SK-N-SH (cell line): ENCODE measurements at regions not wholly inside any gene's neighbourhood (a gene's known extent, or its start where the extent isn't known, plus 50 kb on each side); places are given as distances from the start of the nearest gene placed in this dataset.

Experiments
- CTCF ChIA-PET: fragments of 300-600, 350-600 bp; formaldehyde crosslinking; extraction: SDS; loops from one replicate; lab custom pipeline; 2021; lab: Yijun Ruan, JAX
- POLR2A ChIA-PET: fragments of 350-600 bp; sonication (Branson Sonifier 250); formaldehyde crosslinking; extraction: SDS; loops from one replicate; lab custom pipeline; 2020; ENCODE audit warnings: antibody characterized with exemption, inconsistent platforms; lab: Yijun Ruan, JAX
- DNase-seq: peaks from one replicate; pipeline ENCODE4 v3.0.0; 2012
- H2AFZ ChIP-seq: fragments of 200-600 bp; sonication (generic); 2 replicates; pipeline ENCODE4 v1.8.1; 2016; ENCODE audit warnings: antibody characterized with exemption, mild to moderate bottlenecking, low read depth
- H3F3A ChIP-seq: fragments of 200-600 bp; sonication (generic); replicated peaks from 2 replicates; pipeline ENCODE3; 2016; ENCODE audit warnings: antibody characterized with exemption, mild to moderate bottlenecking; ENCODE audit not compliant: insufficient read depth
- H3K27ac ChIP-seq, 2 experiments: fragments of 200-500 bp in 1 of 2; fragments of 200-600 bp in 1 of 2; sonication (Bioruptor generic) in 1 of 2; sonication (generic), shearing (Covaris generic) in 1 of 2; 2 replicates each; pipeline versions ENCODE4 v1.5.1 to v1.6.1; 2014 to 2016; ENCODE audit warnings: low read depth in 2 of 2, inconsistent platforms in 1 of 2, low read length in 1 of 2, mild to moderate bottlenecking in 1 of 2, mixed read lengths in 1 of 2
- H3K27me3 ChIP-seq: fragments of 200-600 bp; sonication (generic), shearing (Covaris generic); 2 replicates; pipeline ENCODE4 v1.6.1; 2016; ENCODE audit warnings: mixed run types; ENCODE audit not compliant: insufficient read depth
- H3K36me3 ChIP-seq, 2 experiments: fragments of 200-500 bp in 1 of 2; fragments of 200-600 bp in 1 of 2; sonication (Bioruptor generic) in 1 of 2; sonication (generic) in 1 of 2; replicated peaks in 1 of 2; 2 replicates each; pipeline versions ENCODE3 to v1.5.1; 2014 to 2016; ENCODE audit warnings: low read length in 1 of 2, mild to moderate bottlenecking in 1 of 2; ENCODE audit not compliant: insufficient read depth in 2 of 2, control insufficient read depth in 1 of 2
- H3K4me1 ChIP-seq, 2 experiments: fragments of 200-500 bp in 1 of 2; fragments of 200-600 bp in 1 of 2; sonication (Bioruptor generic) in 1 of 2; sonication (generic), shearing (Covaris generic) in 1 of 2; 2 replicates each; pipeline versions ENCODE4 v1.5.1 to v1.6.1; 2014 to 2016; ENCODE audit warnings: low read depth in 1 of 2, low read length in 1 of 2, mixed run types in 1 of 2; ENCODE audit not compliant: insufficient read depth in 2 of 2, control insufficient read depth in 1 of 2
- H3K4me2 ChIP-seq: fragments of 200-600 bp; sonication (generic), shearing (Covaris generic); 2 replicates; pipeline ENCODE4 v1.6.1; 2017; ENCODE audit warnings: mixed run types
- H3K4me3 ChIP-seq, 2 experiments: fragments of 200-500 bp in 1 of 2; fragments of 200-600 bp in 1 of 2; sonication (Bioruptor generic) in 1 of 2; sonication (generic), shearing (Covaris generic) in 1 of 2; 2 replicates each; pipeline versions ENCODE4 v1.5.1 to v1.8.1; 2014 to 2016; ENCODE audit warnings: low read depth in 2 of 2, inconsistent platforms in 1 of 2, low read length in 1 of 2, mild to moderate bottlenecking in 1 of 2, mixed read lengths in 1 of 2, moderate library complexity in 1 of 2
- H3K79me2 ChIP-seq: fragments of 200-600 bp; sonication (generic); 2 replicates; pipeline ENCODE4 v1.8.1; 2017; ENCODE audit warnings: mild to moderate bottlenecking; ENCODE audit not compliant: insufficient read depth
- H3K9ac ChIP-seq: fragments of 200-600 bp; sonication (generic); 2 replicates; pipeline ENCODE4 v1.6.1; 2017; ENCODE audit warnings: mixed run types
- H3K9me2 ChIP-seq: fragments of 200-600 bp; sonication (generic); 2 replicates; pipeline ENCODE4 v1.6.1; 2017; ENCODE audit warnings: mixed run types
- H3K9me3 ChIP-seq: fragments of 200-600 bp; sonication (generic); 2 replicates; pipeline ENCODE4 v1.6.1; 2017; ENCODE audit warnings: mixed run types, mild to moderate bottlenecking, moderate library complexity
- H4K20me1 ChIP-seq: fragments of 200-600 bp; sonication (generic); 2 replicates; pipeline ENCODE4 v1.6.1; 2017; ENCODE audit warnings: mild to moderate bottlenecking, mixed run types; ENCODE audit not compliant: insufficient read depth
- CTCF ChIP-seq: fragments of 200-600 bp; sonication (generic); IDR thresholded peaks from 2 replicates; pipeline ENCODE4 v1.6.1; 2017; ENCODE audit warnings: antibody characterized with exemption, mild to moderate bottlenecking, moderate library complexity
- ELF1 ChIP-seq: IDR thresholded peaks from 2 replicates; pipeline ENCODE4 v1.4.0; 2012
- EP300 ChIP-seq, 2 experiments: IDR thresholded peaks; 2 replicates each; pipeline versions ENCODE4 v1.4.0 to v1.6.1; 2012; ENCODE audit warnings: borderline replicate concordance in 1 of 2, low read depth in 1 of 2, low read length in 1 of 2
- GATA2 ChIP-seq: sonication (generic); formaldehyde crosslinking; IDR thresholded peaks from 2 replicates; pipeline ENCODE4 v1.5.0; 2020; ENCODE audit warnings: mild to moderate bottlenecking, missing genetic modification reagents
- JUND ChIP-seq: IDR thresholded peaks from 2 replicates; pipeline ENCODE4 v1.4.0; 2012
- MAX ChIP-seq: IDR thresholded peaks from 2 replicates; pipeline ENCODE4 v1.4.0; 2012; ENCODE audit warnings: low read depth
- MXI1 ChIP-seq: IDR thresholded peaks from 2 replicates; pipeline ENCODE4 v1.6.1; 2012; ENCODE audit warnings: mild to moderate bottlenecking, low read depth, low read length, improper control_type of control experiment
- PBX3 ChIP-seq: IDR thresholded peaks from 2 replicates; pipeline ENCODE4; 2012
- POLR2AphosphoS5 ChIP-seq: IDR thresholded peaks from 2 replicates; pipeline ENCODE4 v1.6.1; 2012; ENCODE audit warnings: low read depth, low read length
- TCF12 ChIP-seq: IDR thresholded peaks from 2 replicates; pipeline ENCODE4 v1.4.0; 2012
- USF2 ChIP-seq: fragments of 150-350 bp; IDR thresholded peaks from 2 replicates; pipeline ENCODE4 v1.6.1; 2017; ENCODE audit warnings: antibody characterized with exemption, low read length, low read depth, borderline replicate concordance
- WGBS: methylation state at CpG from one replicate; pipeline ENCODE4 v1.1.6; 2017; ENCODE audit warnings: low lambda C conversion rate; 5-methylcytosine and 5-hydroxymethylcytosine counted together
- TF ChIP-seq, protein P1 (sequence below): IDR thresholded peaks from 2 replicates; pipeline ENCODE4 v1.6.1; 2012; ENCODE audit warnings: mild to moderate bottlenecking, low read depth, low read length, moderate library complexity
- TF ChIP-seq, protein P2 (sequence below): fragments of 150-350 bp; IDR thresholded peaks from 2 replicates; pipeline ENCODE4 v1.6.1; 2016; ENCODE audit warnings: mild to moderate bottlenecking, low read depth, low read length

GRCh38 chr9:7957803-7958202 is 158.2 kb upstream of the DMAC1 start:
- no peak for DNase-seq
- 40% methylated on average over 2 of the region's 2 CpGs for WGBS

More at GRCh38 chr9:7957803-7958202, 158.2 kb upstream of the DMAC1 start:
- Histone ChIP-seq H3K9ac (no peak overlapping the region), H3K9me2 (no peaks in the 10 kb centered on the region), H3K27ac (no peak overlapping the region), H3K4me2 (no peak overlapping the region), H3K36me3 (no peaks in the 10 kb centered on the region), H3K4me1 (no peaks in the 10 kb centered on the region), H3K4me3 (no peak overlapping the region), H3K9me3 (no peaks in the 10 kb centered on the region), H3K27me3 (no peaks in the 10 kb centered on the region), H3F3A (no peaks in the 10 kb centered on the region), H3K79me2 (no peaks in the 10 kb centered on the region), H4K20me1 (no peaks in the 10 kb centered on the region), H2AFZ (no peak overlapping the region)
- CTCF ChIA-PET, result interaction anchor here (1.1 kb wide), 1 partner anchor 11 kb away, joined by 3 read pairs; no protein-coding TSS in a partner anchor
- POLR2A ChIA-PET, result no interaction called here
- TF ChIP-seq, protein P1, sequence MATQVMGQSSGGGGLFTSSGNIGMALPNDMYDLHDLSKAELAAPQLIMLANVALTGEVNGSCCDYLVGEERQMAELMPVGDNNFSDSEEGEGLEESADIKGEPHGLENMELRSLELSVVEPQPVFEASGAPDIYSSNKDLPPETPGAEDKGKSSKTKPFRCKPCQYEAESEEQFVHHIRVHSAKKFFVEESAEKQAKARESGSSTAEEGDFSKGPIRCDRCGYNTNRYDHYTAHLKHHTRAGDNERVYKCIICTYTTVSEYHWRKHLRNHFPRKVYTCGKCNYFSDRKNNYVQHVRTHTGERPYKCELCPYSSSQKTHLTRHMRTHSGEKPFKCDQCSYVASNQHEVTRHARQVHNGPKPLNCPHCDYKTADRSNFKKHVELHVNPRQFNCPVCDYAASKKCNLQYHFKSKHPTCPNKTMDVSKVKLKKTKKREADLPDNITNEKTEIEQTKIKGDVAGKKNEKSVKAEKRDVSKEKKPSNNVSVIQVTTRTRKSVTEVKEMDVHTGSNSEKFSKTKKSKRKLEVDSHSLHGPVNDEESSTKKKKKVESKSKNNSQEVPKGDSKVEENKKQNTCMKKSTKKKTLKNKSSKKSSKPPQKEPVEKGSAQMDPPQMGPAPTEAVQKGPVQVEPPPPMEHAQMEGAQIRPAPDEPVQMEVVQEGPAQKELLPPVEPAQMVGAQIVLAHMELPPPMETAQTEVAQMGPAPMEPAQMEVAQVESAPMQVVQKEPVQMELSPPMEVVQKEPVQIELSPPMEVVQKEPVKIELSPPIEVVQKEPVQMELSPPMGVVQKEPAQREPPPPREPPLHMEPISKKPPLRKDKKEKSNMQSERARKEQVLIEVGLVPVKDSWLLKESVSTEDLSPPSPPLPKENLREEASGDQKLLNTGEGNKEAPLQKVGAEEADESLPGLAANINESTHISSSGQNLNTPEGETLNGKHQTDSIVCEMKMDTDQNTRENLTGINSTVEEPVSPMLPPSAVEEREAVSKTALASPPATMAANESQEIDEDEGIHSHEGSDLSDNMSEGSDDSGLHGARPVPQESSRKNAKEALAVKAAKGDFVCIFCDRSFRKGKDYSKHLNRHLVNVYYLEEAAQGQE, result no peak
- TF ChIP-seq MXI1 (no peak), JUND (no peak), PBX3 (no peak), USF2 (no peak), MAX (no peak), ELF1 (no peak), GATA2 (CRISPR knock-in tag) (no peak), EP300 (IDR thresholded peaks at IDR 0.05; ENCODE audit: borderline replicate concordance in 1 of 2, low read depth in 1 of 2, low read length in 1 of 2) (no peak), TCF12 (no peak), POLR2AphosphoS5 (no peak), CTCF (no peak)
- TF ChIP-seq, protein P2, sequence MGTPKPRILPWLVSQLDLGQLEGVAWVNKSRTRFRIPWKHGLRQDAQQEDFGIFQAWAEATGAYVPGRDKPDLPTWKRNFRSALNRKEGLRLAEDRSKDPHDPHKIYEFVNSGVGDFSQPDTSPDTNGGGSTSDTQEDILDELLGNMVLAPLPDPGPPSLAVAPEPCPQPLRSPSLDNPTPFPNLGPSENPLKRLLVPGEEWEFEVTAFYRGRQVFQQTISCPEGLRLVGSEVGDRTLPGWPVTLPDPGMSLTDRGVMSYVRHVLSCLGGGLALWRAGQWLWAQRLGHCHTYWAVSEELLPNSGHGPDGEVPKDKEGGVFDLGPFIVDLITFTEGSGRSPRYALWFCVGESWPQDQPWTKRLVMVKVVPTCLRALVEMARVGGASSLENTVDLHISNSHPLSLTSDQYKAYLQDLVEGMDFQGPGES, result no peak
